ENCODE measurements at regions not wholly inside any gene's neighbourhood (a gene's known extent, or its start where the extent isn't known, plus 50 kb on each side); places are given as distances from the start of the nearest gene placed in this dataset.

DNA sequence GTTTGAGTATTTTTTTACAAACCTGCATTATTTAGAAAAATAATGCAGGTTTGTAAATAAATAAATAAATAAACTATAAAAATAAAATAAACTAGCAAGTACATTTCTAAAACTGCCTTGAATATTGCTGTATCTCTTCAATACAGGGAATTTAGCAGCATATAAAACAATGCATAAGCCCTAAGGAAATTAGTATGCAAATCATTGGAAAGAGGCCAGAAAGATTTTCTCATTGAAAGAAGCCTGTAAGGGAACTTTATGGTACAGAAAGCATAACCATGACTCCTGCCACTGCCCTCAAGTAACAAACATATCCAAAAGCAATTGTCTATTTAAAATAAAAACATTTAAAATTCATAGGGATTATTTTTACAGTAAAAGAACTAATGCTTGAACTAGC lies 387.3 kb downstream of the HINT1 start:
- TF ChIP-seq, protein P1, sequence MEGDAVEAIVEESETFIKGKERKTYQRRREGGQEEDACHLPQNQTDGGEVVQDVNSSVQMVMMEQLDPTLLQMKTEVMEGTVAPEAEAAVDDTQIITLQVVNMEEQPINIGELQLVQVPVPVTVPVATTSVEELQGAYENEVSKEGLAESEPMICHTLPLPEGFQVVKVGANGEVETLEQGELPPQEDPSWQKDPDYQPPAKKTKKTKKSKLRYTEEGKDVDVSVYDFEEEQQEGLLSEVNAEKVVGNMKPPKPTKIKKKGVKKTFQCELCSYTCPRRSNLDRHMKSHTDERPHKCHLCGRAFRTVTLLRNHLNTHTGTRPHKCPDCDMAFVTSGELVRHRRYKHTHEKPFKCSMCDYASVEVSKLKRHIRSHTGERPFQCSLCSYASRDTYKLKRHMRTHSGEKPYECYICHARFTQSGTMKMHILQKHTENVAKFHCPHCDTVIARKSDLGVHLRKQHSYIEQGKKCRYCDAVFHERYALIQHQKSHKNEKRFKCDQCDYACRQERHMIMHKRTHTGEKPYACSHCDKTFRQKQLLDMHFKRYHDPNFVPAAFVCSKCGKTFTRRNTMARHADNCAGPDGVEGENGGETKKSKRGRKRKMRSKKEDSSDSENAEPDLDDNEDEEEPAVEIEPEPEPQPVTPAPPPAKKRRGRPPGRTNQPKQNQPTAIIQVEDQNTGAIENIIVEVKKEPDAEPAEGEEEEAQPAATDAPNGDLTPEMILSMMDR (conservative IDR thresholded peaks at IDR 0.05) = no peak
- no peak for TF ChIP-seq EZH2 (IDR thresholded peaks at IDR 0.05; ENCODE audit: low read depth)
